ENCODE measurements at regions not wholly inside any gene's neighbourhood (a gene's known extent, or its start where the extent isn't known, plus 50 kb on each side); places are given as distances from the start of the nearest gene placed in this dataset.

DNA sequence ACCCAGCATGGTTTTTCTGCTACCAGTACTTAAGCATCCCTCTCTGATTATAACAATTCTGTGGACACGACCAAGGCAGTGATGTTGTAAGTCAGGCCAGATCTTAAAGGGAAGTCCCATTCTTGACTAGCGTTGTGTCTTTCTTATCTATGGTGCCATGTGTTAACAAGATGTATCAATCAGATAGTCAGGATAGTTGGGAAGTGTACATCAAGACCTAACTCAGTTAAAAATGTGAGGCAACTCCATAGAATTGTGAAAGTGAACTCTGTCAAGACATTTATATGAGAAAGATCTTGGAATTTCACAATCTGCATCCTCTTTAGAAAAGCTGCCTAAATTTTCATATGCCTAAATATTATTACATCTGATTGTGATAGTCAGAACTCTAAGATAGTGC, 341.7 kb upstream of the SEMA3D start:
- Histone ChIP-seq H3K27me3 (replicated peaks in 1 of 4; ENCODE audit: control insufficient read depth in 3 of 4, extremely low read depth in 1 of 4, insufficient read depth in 3 of 4, low read length in 3 of 4) (no peaks in the 10 kb centered on the region), H3K4me3 (ENCODE audit: extremely low read depth in 1 of 4, insufficient read depth in 2 of 4, low read depth in 3 of 4, low read length in 4 of 4) (no peak overlapping the region), H2BK20ac (ENCODE audit: low read length) (no peak overlapping the region), H2BK5ac (ENCODE audit: low read depth, low read length) (no peak overlapping the region), H3K27ac (ENCODE audit: low read depth, low read length) (no peak overlapping the region), H4K8ac (ENCODE audit: extremely low read depth, insufficient read depth, low read length) (no peak overlapping the region), H3K18ac (ENCODE audit: extremely low read depth, low read length) (no peak overlapping the region), H3K23ac (ENCODE audit: insufficient read length) (no peak overlapping the region), H3K79me2 (ENCODE audit: control insufficient read depth in 1 of 2, insufficient read depth in 2 of 2, low read length in 2 of 2) (no peaks in the 10 kb centered on the region), H4K20me1 (replicated peaks in 1 of 2; ENCODE audit: control insufficient read depth in 1 of 2, insufficient read depth in 2 of 2, low read length in 2 of 2) (no peaks in the 10 kb centered on the region), H2AFZ (ENCODE audit: low read length) (no peak overlapping the region), H3K4me1 (replicated peaks in 1 of 4; ENCODE audit: control insufficient read depth in 3 of 4, insufficient read depth in 4 of 4, low read length in 3 of 4) (no peaks in the 10 kb centered on the region), H3K79me1 (ENCODE audit: low read depth, low read length) (no peaks in the 10 kb centered on the region), H3K9ac (replicated peaks in 1 of 4; ENCODE audit: extremely low read depth in 1 of 4, low read depth in 3 of 4, low read length in 3 of 4) (no peak overlapping the region), H2AK5ac (ENCODE audit: low read depth, low read length) (no peak overlapping the region), H4K91ac (replicated peaks; ENCODE audit: insufficient read length, low read length) (no peak overlapping the region), H3K4me2 (ENCODE audit: insufficient read depth in 1 of 2, low read depth in 2 of 2, low read length in 2 of 2) (no peak overlapping the region), H3K23me2 (ENCODE audit: low read depth, low read length) (no peaks in the 10 kb centered on the region), H3K4ac (replicated peaks; ENCODE audit: insufficient read length, low read depth, low read length) (no peak overlapping the region), H2BK15ac (ENCODE audit: low read length) (no peak overlapping the region), H3K14ac (ENCODE audit: insufficient read length) (no peak overlapping the region), H4K5ac (ENCODE audit: insufficient read length, low read depth, low read length) (no peak overlapping the region), H2BK120ac (replicated peaks; ENCODE audit: low read depth, low read length) (no peak overlapping the region), H3K36me3 (ENCODE audit: control insufficient read depth in 2 of 4, insufficient read depth in 4 of 4, low read length in 3 of 4) (no peaks in the 10 kb centered on the region), H2BK12ac (ENCODE audit: low read depth, low read length) (no peak overlapping the region), H3K9me3 (ENCODE audit: insufficient read depth in 2 of 2, low read depth in 1 of 2, low read length in 1 of 2) (no peaks in the 10 kb centered on the region), H3K56ac (replicated peaks; ENCODE audit: insufficient read length, low read depth, low read length) (no peak overlapping the region)
- 92% methylated on average over 2 of the region's 2 CpGs; no CpG with 5 or more reads in 1 of the 2 experiments for WGBS, 2 experiments (ENCODE audit: extremely low coverage in 1 of 2, insufficient coverage in 1 of 2, insufficient read length in 1 of 2, insufficient replicate concordance in 2 of 2, low coverage in 1 of 2, low lambda C conversion rate in 2 of 2, missing lambda C conversion rate in 1 of 2)
- TF ChIP-seq SIN3A (conservative IDR thresholded peaks at IDR 0.05 in 1 of 2, IDR thresholded peaks at IDR 0.05 in 1 of 2; ENCODE audit: low read depth in 1 of 2, low read length in 2 of 2) = no peak
- TF ChIP-seq KDM5A (IDR thresholded peaks at IDR 0.05; ENCODE audit: low read length) = no peak
- TF ChIP-seq POLR2AphosphoS5 (IDR thresholded peaks at IDR 0.05; ENCODE audit: low read depth, low read length) = no peak
- TF ChIP-seq CBX5 (IDR thresholded peaks at IDR 0.05; ENCODE audit: low read depth, low read length) = no peak
- TF ChIP-seq TCF12 (IDR thresholded peaks at IDR 0.05; ENCODE audit: low read depth, low read length) = no peak
- TF ChIP-seq TEAD4 (IDR thresholded peaks at IDR 0.05; ENCODE audit: low read depth, low read length) = no peak
- FAIRE-seq (no peak), DNase-seq (ENCODE audit: low read depth in 1 of 2, low spot score in 2 of 2) (no peak)
- CTCF ChIA-PET (ENCODE audit: partially characterized antibody) = no interaction called here
- POLR2A ChIA-PET (ENCODE audit: partially characterized antibody) = no interaction called here

All from H1 (cell line).